SU-DHL-6 (cell line): ENCODE measurements at regions not wholly inside any gene's neighbourhood (a gene's known extent, or its start where the extent isn't known, plus 50 kb on each side); places are given as distances from the start of the nearest gene placed in this dataset.

Experiments used
- EZH2phosphoT487 ChIP-seq: fragments of 200-600 bp; sonication (generic), shearing (Covaris generic); conservative IDR thresholded peaks from 2 replicates; pipeline ENCODE4 v1.6.1; 2018; ENCODE audit warnings: mild to moderate bottlenecking, antibody characterized with exemption, low read length, moderate library complexity, mixed read lengths
- TF ChIP-seq, protein P1 (sequence below): fragments of 200-600 bp; sonication (generic); IDR thresholded peaks from one replicate; pipeline ENCODE4 v1.5.1; 2017; ENCODE audit warnings: antibody characterized with exemption, mild to moderate bottlenecking, low read length, moderate library complexity; ENCODE audit not compliant: insufficient read depth, poor library complexity, severe bottlenecking

DNA sequence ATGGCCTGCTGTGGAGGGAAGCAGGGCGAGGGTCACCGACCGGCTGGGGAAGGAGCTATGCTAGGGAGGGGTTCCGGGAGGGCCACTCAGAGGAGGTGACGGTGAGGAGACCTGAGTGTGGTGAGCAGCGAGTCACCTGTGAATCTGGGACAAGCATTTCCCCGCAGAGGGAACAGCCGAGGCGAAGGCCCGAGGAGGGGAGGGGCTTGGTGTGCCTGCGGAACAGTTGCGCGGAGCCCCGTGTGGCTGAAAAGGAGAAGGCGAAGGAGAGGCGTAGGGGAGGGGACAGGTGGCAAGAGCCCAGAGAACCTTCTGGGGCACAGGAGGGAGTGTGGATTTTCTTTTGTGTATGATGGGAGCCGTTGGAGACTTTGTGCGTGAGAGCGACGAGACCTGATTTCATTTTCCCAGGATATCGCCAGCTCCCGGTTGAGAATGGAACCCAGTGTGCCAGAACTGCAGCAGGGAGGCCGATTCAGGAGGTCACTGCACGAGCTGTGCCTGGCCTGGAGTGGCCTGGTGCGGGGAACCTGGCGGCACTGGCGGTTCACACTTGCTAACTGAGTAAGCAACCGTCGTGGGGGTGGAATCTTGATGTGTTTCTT is 117.7 kb upstream of the ZNF507 start:
- TF ChIP-seq, protein P1, sequence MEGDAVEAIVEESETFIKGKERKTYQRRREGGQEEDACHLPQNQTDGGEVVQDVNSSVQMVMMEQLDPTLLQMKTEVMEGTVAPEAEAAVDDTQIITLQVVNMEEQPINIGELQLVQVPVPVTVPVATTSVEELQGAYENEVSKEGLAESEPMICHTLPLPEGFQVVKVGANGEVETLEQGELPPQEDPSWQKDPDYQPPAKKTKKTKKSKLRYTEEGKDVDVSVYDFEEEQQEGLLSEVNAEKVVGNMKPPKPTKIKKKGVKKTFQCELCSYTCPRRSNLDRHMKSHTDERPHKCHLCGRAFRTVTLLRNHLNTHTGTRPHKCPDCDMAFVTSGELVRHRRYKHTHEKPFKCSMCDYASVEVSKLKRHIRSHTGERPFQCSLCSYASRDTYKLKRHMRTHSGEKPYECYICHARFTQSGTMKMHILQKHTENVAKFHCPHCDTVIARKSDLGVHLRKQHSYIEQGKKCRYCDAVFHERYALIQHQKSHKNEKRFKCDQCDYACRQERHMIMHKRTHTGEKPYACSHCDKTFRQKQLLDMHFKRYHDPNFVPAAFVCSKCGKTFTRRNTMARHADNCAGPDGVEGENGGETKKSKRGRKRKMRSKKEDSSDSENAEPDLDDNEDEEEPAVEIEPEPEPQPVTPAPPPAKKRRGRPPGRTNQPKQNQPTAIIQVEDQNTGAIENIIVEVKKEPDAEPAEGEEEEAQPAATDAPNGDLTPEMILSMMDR = no peak
- TF ChIP-seq EZH2phosphoT487 = no peak
